ENCODE measurements at regions not wholly inside any gene's neighbourhood (a gene's known extent, or its start where the extent isn't known, plus 50 kb on each side); places are given as distances from the start of the nearest gene placed in this dataset.

GRCh38 chr13:76239031-76239680 is 603.0 kb downstream of the LMO7 start:
- Histone ChIP-seq H3K4me1 (ENCODE audit: insufficient read depth, low read length, poor library complexity, severe bottlenecking) (no peaks in the 10 kb centered on the region), H3K4me3 (ENCODE audit: low read depth, low read length, poor library complexity, severe bottlenecking) (no peak overlapping the region), H3K36me3 (ENCODE audit: insufficient read depth, low read length, poor library complexity, severe bottlenecking) (no peaks in the 10 kb centered on the region), H3K27me3 (replicated peaks; ENCODE audit: insufficient read depth, low read depth, low read length, poor library complexity) (no peaks in the 10 kb centered on the region), H3K27ac (ENCODE audit: low read depth, low read length, poor library complexity, severe bottlenecking) (no peak overlapping the region), H3K9me3 (ENCODE audit: low read depth, low read length, poor library complexity, severe bottlenecking) (no peaks in the 10 kb centered on the region)
- TF ChIP-seq EZH2 (IDR thresholded peaks at IDR 0.05; ENCODE audit: borderline replicate concordance, low read depth, low read length, poor library complexity, severe bottlenecking): no peak
- no peak for TF ChIP-seq CTCF (conservative IDR thresholded peaks at IDR 0.05; ENCODE audit: low read depth, low read length)
- DNase-seq (ENCODE audit: low spot score): no peak
- ChIA-PET CTCF (no interaction called here), POLR2A (ENCODE audit: low non-redundant PET) (no interaction called here)
- BruUV-seq (replicated peaks): no TSS peak
- intact Hi-C loops (cut with micrococcal nuclease; ENCODE audit: unreplicated experiment): no loop called here

DNA sequence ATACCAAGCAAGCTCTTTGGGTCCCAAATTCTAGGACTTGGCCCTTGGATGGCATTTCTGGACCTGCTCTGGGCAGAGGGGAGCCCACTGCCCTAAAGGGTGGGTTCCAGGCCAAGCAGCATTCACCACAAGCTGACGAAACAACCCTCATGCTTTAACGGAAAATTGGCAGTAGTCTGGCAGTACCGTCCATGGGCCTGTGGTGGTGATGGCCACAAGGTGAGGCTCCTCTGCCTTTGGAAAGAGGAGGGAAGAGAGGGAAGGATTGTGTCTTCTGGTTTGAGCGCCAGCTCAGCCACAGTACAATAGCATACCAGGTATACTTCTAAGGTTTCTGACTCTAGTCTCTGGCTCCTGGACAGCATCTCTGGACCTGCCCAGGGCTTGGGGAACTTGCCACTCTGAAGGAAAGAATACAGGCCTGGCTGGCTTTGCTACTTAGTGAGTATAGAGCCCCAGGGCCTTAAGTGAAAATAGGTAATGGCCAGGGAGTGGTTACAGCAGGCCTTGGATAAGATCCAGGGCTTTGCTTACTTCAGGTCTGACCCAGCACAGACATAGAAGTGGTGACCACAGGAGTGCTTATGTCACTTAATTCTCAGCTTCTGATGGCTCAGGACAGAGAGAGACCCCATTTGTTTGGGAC is 595.5 kb downstream of the LMO7 start:
- ChIA-PET POLR2A (ENCODE audit: low non-redundant PET) (no interaction called here), CTCF (no interaction called here)
- intact Hi-C loops (cut with micrococcal nuclease; ENCODE audit: unreplicated experiment): no loop called here
- H3K36me3 ChIP-seq (ENCODE audit: insufficient read depth, low read length, poor library complexity, severe bottlenecking): no peaks in the 10 kb centered on the region
- H3K27ac ChIP-seq (ENCODE audit: low read depth, low read length, poor library complexity, severe bottlenecking): no peak overlapping the region
- peaks cover 4% of the 10 kb centered on the region for H3K27me3 ChIP-seq (replicated peaks; ENCODE audit: insufficient read depth, low read depth, low read length, poor library complexity)
- no peak for DNase-seq (ENCODE audit: low spot score)
- H3K4me1 ChIP-seq (ENCODE audit: insufficient read depth, low read length, poor library complexity, severe bottlenecking): no peaks in the 10 kb centered on the region
- H3K4me3 ChIP-seq (ENCODE audit: low read depth, low read length, poor library complexity, severe bottlenecking): no peak overlapping the region
- TF ChIP-seq CTCF (conservative IDR thresholded peaks at IDR 0.05; ENCODE audit: low read depth, low read length): no peak
- TF ChIP-seq EZH2 (IDR thresholded peaks at IDR 0.05; ENCODE audit: borderline replicate concordance, low read depth, low read length, poor library complexity, severe bottlenecking): no peak
- H3K9me3 ChIP-seq (ENCODE audit: low read depth, low read length, poor library complexity, severe bottlenecking): no peaks in the 10 kb centered on the region
- no TSS peak for BruUV-seq (replicated peaks)

GRCh38 chr13:76229281-76229680 is 593.2 kb downstream of the LMO7 start:
- DNase-seq (ENCODE audit: low spot score): no peak
- no peaks in the 10 kb centered on the region for H3K4me1 ChIP-seq (ENCODE audit: insufficient read depth, low read length, poor library complexity, severe bottlenecking)
- no peak overlapping the region for H3K4me3 ChIP-seq (ENCODE audit: low read depth, low read length, poor library complexity, severe bottlenecking)
- H3K27me3 ChIP-seq (replicated peaks; ENCODE audit: insufficient read depth, low read depth, low read length, poor library complexity): peaks cover 4% of the 10 kb centered on the region
- no peak for TF ChIP-seq CTCF (conservative IDR thresholded peaks at IDR 0.05; ENCODE audit: low read depth, low read length)
- TF ChIP-seq EZH2 (IDR thresholded peaks at IDR 0.05; ENCODE audit: borderline replicate concordance, low read depth, low read length, poor library complexity, severe bottlenecking): no peak
- H3K9me3 ChIP-seq (ENCODE audit: low read depth, low read length, poor library complexity, severe bottlenecking): no peaks in the 10 kb centered on the region
- H3K27ac ChIP-seq (ENCODE audit: low read depth, low read length, poor library complexity, severe bottlenecking): no peak overlapping the region
- ChIA-PET POLR2A (ENCODE audit: low non-redundant PET) (no interaction called here), CTCF (no interaction called here)
- intact Hi-C loops (cut with micrococcal nuclease; ENCODE audit: unreplicated experiment): no loop called here
- H3K36me3 ChIP-seq (ENCODE audit: insufficient read depth, low read length, poor library complexity, severe bottlenecking): no peaks in the 10 kb centered on the region
- BruUV-seq (replicated peaks): no TSS peak

Data from A673 (cell line).